ENCODE measurements at regions not wholly inside any gene's neighbourhood (a gene's known extent, or its start where the extent isn't known, plus 50 kb on each side); places are given as distances from the start of the nearest gene placed in this dataset.

DNA sequence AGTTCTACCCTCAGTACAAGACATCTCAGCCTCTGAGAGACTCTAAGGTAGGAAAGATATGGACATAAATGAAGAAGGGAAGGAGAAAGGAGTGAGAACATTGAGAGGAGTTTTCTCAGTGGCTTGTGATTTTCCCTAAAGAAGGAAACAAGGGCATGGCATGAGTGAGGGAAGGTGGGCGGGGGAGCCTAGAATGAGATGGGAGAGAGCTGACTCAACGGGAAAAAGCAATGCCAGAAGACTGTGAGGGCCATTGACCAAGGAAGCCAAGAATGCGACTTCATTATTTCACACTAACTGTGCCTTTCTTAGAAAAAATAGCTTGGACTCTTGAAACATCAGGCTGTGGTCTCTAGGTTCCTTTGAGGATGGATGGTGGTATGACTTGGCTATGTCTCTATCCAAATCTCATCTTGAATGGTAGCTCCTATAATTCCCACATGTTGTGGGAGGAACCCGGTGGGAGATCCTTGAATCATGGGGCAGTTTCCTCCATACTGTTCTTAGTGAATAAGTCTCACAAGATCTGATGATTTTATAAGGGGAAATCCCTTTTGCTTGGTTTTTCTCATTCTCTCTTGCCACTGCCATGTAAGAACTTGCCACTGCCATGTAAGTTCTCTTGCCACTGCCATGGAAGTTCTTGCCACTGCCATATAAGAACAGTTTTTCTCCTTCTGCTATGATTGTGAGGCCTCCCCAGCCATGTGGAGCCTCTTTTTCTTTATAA is 279.6 kb downstream of the NUAK1 start:
- Mint-ChIP-seq H3K4me1 (no peaks in the 10 kb centered on the region), H3K4me3 (no peak overlapping the region), H3K27me3 (peaks cover 3 to 23% (median 12%) of the 10 kb centered on the region in 5 donors), H3K36me3 (no peaks in the 10 kb centered on the region), H3K27ac (no peak overlapping the region), H3K9me3 (peaks cover 0 to 20% (median 0%) of the 10 kb centered on the region in 9 donors)
- ATAC-seq (no peak), DNase-seq (no peak)
- POLR2A ChIA-PET: no interaction called here

DNA sequence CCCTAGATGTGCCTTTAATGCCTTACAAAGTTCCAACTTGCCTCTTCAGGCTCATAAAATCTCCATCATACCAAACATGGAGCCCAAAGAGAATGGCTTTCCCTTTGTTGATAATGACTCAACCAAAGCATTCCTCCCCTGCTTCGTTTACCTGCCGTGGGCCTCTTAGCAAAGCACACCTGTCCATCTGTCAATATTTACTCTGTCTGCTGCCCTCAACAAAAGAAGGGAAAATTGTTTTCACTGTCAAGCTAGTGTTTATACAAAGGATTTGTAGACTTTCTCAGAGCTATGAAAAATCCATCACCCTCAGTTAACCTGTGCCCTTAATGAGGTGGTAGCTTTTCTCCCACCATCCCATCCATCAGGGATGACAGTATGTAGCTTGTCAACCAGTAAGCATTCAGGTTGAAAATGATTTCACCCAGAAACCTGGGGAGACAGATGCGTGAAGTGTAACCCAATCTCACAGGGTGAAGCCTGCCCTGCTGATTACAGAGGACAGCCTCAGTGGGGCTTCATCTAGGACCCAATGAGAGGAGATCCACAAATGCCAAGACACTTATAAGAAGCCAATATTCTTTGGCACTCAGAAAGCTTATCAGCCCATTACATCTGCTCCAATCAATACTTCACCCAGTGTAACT is 278.1 kb downstream of the NUAK1 start:
- H3K9me3 Mint-ChIP-seq: peaks cover 0 to 20% (median 0%) of the 10 kb centered on the region in 9 donors
- POLR2A ChIA-PET: no interaction called here
- H3K27ac Mint-ChIP-seq: peak overlapping the region in 1 of 10 donors; percentile 7
- no peaks in the 10 kb centered on the region for H3K36me3 Mint-ChIP-seq
- H3K4me3 Mint-ChIP-seq: no peak overlapping the region
- H3K27me3 Mint-ChIP-seq: peaks cover 3 to 25% (median 9%) of the 10 kb centered on the region in 5 donors
- ATAC-seq (no peak), DNase-seq (no peak)
- H3K4me1 Mint-ChIP-seq: no peaks in the 10 kb centered on the region

DNA sequence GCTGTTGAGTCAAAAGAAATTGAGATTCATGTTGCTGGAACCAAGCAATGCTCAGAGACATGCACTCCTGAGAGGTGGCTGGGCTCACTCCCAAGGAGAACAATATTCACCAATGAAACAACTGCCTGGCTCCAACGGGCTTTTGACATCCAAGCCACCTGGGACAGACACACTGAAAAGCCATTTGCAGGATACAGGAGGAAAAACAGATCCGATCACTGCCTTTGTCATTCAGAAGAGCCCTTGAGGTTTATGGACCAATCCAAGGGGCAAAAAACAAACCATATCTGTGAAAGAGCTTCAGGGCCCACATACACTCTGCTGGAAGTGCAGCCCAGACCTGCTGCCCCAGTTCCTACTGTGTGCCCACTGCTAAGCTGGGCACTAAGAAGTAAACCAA is 277.5 kb downstream of the NUAK1 start:
- Mint-ChIP-seq H3K36me3 (no peaks in the 10 kb centered on the region), H3K9me3 (peaks cover 0 to 20% (median 0%) of the 10 kb centered on the region in 9 donors), H3K4me1 (no peaks in the 10 kb centered on the region), H3K27ac (no peak overlapping the region), H3K27me3 (peaks cover 3 to 24% (median 9%) of the 10 kb centered on the region in 5 donors), H3K4me3 (no peak overlapping the region)
- DNase-seq: no peak
- POLR2A ChIA-PET: no interaction called here
- ATAC-seq: no peak

DNA sequence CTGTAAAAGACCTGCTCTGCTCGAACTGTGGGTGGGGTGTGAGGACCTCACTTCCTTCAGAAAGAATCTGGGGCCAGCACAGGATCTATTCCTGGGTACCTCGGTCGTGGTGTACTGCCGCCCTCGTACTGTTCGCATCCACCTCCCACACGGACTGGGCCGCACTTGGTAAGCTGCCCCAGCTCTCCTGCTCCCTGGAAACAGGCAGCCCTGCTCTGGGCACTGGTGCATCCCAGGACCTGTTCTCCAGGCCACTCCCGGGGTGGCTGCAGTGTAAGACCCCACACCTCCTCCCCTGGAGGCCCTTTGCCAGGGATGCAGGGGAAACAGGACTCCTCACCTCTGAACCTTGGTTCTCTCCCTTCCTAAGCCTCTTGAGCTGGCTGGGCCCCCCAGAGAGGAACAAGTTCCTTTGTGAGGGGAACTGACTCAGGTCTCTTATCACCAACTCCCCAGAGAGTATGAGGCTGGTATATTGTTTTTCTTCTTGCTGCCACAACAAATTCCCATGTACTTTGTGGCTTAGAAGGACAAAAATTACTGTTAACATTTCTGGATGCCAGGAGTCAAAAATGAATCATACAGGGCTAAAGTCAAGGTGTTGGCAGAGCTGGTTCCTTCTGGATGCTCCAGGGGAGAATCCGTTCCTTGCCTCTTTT is 276.5 kb downstream of the NUAK1 start:
- POLR2A ChIA-PET: no interaction called here
- Mint-ChIP-seq H3K27ac (no peak overlapping the region), H3K36me3 (no peaks in the 10 kb centered on the region), H3K4me3 (no peak overlapping the region), H3K27me3 (peaks cover 0 to 24% (median 5%) of the 10 kb centered on the region in 5 donors), H3K4me1 (no peaks in the 10 kb centered on the region), H3K9me3 (peaks cover 0 to 11% (median 0%) of the 10 kb centered on the region in 9 donors)
- ATAC-seq (no peak), DNase-seq (no peak)

DNA sequence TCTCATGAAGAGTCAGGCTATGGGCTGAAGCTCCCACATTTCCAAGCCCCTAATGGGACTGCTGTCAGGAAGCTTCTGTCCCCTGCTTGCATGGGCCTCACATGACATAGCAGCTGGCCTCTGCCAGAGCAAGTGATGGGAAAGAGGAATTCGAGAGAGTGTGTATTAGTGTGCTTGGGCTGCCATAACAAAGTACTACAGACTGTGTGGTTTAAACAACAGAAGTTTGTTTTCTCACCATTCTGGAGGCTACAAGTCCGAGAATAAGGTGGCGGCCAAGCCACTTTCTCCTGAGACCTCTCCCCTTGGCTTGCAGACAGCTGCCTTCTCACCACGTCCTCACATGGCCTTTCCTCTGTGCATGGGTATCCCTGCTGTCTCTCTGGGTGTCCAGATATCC is 274.4 kb downstream of the NUAK1 start:
- Mint-ChIP-seq H3K27me3 (peaks cover 0 to 24% (median 5%) of the 10 kb centered on the region in 5 donors), H3K27ac (no peak overlapping the region), H3K36me3 (no peaks in the 10 kb centered on the region), H3K9me3 (peaks cover 0 to 10% (median 0%) of the 10 kb centered on the region in 9 donors), H3K4me3 (no peak overlapping the region), H3K4me1 (no peaks in the 10 kb centered on the region)
- POLR2A ChIA-PET: no interaction called here
- no peak for ATAC-seq
- DNase-seq: no peak

DNA sequence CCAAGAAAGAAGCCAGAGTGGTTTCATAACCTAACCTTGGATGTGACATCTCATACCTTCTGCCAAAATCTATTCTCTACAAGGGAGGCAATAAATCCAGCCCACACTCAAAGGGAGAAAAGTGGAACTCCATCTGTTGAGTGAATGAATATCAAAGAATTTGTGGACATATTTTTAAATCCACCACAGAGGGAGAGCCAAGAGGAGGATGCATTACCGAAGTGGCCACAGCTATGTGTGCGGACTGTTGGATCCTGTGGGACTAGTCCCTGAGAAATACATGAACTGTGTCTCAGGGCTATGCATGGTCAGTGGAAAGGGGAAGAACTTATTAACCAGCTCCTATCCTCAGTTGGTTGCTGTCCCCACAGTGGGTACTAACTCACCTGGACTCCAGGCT is 273.9 kb downstream of the NUAK1 start:
- POLR2A ChIA-PET: no interaction called here
- Mint-ChIP-seq H3K27ac (no peak overlapping the region), H3K4me3 (no peak overlapping the region), H3K9me3 (peaks cover 0 to 10% (median 0%) of the 10 kb centered on the region in 9 donors), H3K36me3 (no peaks in the 10 kb centered on the region), H3K27me3 (peaks cover 0 to 27% (median 3%) of the 10 kb centered on the region in 5 donors), H3K4me1 (no peaks in the 10 kb centered on the region)
- DNase-seq (no peak), ATAC-seq (no peak)

DNA sequence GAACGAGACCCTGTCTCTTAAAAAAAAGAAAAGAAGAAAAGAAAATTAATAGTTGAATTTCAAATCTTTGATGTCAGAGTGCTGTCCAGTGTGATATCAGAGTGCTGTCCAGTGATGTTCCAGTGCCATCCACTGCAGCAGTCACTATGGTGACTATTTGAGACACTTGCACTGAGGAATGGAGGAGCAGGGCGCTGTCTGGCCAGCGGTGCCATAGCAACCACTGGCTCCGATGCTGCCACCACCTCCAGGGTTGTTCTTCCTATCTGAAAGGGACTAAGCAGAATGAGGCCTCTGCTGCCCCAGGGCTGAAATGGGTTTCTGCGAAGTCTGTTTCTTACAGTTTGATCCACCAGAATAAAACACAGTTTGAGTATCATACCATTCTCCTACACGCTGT is 272.9 kb downstream of the NUAK1 start:
- no peaks in the 10 kb centered on the region for H3K36me3 Mint-ChIP-seq
- peaks cover 2 to 37% (median 3%) of the 10 kb centered on the region in 5 donors for H3K27me3 Mint-ChIP-seq
- POLR2A ChIA-PET: no interaction called here
- H3K27ac Mint-ChIP-seq: no peak overlapping the region
- ATAC-seq (no peak), DNase-seq (no peak)
- peaks cover 0 to 10% (median 1%) of the 10 kb centered on the region in 9 donors for H3K9me3 Mint-ChIP-seq
- H3K4me3 Mint-ChIP-seq: no peak overlapping the region
- H3K4me1 Mint-ChIP-seq: no peaks in the 10 kb centered on the region

DNA sequence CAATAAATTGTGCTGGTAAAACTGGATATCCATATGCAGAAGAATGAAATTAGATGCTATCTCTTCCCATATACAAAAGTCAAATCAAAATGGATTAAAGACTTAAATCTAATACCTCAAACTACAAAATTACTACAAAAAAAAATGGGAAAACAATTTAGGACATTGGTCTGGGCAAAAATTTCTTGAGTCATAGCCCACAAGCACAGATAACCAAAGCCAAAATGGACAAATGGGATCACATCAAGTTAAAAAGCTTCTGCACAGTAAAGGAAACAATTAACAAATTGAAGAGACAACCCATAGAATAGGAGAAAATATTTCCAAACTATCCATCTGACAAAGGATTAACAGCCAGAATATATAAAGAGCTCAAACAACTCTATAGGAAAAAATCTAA is 264.6 kb downstream of the NUAK1 start:
- no peak for DNase-seq
- no peaks in the 10 kb centered on the region for H3K4me1 Mint-ChIP-seq
- H3K27ac Mint-ChIP-seq: no peak overlapping the region
- H3K27me3 Mint-ChIP-seq: peaks cover 2 to 13% (median 6%) of the 10 kb centered on the region in 5 donors
- H3K9me3 Mint-ChIP-seq: peaks cover 0 to 16% (median 0%) of the 10 kb centered on the region in 9 donors
- H3K36me3 Mint-ChIP-seq: no peaks in the 10 kb centered on the region
- POLR2A ChIA-PET: no interaction called here
- ATAC-seq: no peak
- no peak overlapping the region for H3K4me3 Mint-ChIP-seq

DNA sequence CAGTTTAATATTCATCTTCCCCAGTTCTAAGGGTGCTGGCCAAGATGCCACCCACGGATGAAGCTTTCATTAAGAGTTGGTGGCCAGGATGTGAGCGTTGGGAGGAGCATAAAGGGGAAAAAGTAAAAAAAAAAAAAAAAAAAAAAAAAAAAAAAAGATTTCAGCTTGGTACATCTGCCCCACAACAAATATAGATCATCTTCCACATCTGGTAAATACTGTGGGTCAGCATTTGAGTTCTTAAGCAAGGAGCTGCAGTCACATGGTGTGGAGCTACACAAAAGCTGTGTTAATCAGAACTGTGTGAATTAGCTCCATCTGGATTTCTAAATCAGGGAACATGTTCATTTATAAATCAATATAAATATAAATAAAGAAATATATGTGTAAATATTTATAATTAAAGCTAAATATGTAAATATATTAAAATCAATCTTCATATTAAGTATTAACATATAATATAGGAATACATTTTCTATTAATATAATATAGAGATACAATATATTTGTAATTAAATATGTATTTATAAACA is 262.3 kb downstream of the NUAK1 start:
- H3K27ac Mint-ChIP-seq: no peak overlapping the region
- no peak overlapping the region for H3K4me3 Mint-ChIP-seq
- no peaks in the 10 kb centered on the region for H3K4me1 Mint-ChIP-seq
- DNase-seq (no peak), ATAC-seq (no peak)
- H3K27me3 Mint-ChIP-seq: peaks cover 0 to 4% (median 0%) of the 10 kb centered on the region in 5 donors
- H3K9me3 Mint-ChIP-seq: peaks cover 0 to 7% (median 0%) of the 10 kb centered on the region in 9 donors
- POLR2A ChIA-PET: no interaction called here
- no peaks in the 10 kb centered on the region for H3K36me3 Mint-ChIP-seq

DNA sequence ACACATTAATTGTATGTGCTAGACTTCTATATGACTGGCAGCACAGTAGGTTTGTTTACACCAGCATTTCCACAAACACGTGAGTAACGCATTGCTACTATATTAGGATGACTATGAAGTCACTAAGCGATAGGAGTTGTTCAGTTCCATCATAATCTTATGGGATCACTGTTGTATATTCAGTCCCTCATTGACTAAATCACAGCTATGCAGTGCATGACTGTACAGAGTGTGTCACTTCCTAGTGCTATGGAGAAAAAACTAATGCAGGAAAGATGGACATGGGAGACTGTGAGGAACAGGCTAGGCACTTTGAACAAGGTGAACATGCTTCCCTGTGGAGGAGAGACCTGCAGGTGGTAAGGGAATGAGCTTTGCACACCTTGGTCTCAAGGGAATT is 259.8 kb downstream of the NUAK1 start:
- no peak overlapping the region for H3K27ac Mint-ChIP-seq
- POLR2A ChIA-PET: no interaction called here
- H3K4me1 Mint-ChIP-seq: no peaks in the 10 kb centered on the region
- ATAC-seq: no peak
- H3K27me3 Mint-ChIP-seq: peaks cover 0 to 5% (median under 1%) of the 10 kb centered on the region in 5 donors
- no peak overlapping the region for H3K4me3 Mint-ChIP-seq
- H3K36me3 Mint-ChIP-seq: no peaks in the 10 kb centered on the region
- H3K9me3 Mint-ChIP-seq: peaks cover 0 to 7% (median 0%) of the 10 kb centered on the region in 9 donors
- no peak for DNase-seq

DNA sequence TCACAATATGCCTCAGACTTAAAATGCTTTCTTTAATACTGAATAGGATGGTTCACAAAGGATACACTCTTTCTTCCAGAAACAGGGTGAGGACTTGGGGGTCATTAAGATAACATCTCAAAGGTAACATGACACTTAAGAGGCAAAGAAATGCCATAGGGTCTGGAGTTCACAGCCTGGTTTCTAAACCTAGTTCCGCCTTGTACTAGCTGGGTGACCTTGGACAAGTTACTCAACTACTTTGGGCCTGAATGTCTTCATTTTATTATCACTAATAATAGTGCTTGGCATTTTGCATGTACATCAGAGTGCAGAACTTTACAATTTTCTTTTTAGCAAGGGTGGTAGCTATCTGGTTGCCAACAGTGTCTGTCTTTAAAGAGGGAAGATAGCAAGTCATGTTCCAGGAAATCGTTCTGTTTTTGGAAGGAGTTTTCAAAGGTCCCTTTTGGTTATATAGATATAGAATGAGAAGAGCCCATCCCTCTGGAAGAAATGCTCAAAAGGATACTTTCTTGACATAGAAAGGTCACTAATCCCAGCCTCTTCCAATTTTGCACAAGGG is 257.8 kb downstream of the NUAK1 start:
- no peak for DNase-seq
- no peaks in the 10 kb centered on the region for H3K36me3 Mint-ChIP-seq
- H3K27me3 Mint-ChIP-seq: peaks cover 0 to 8% (median 5%) of the 10 kb centered on the region in 5 donors
- H3K9me3 Mint-ChIP-seq: no peaks in the 10 kb centered on the region
- H3K4me1 Mint-ChIP-seq: no peaks in the 10 kb centered on the region
- POLR2A ChIA-PET: no interaction called here
- ATAC-seq: no peak
- no peak overlapping the region for H3K27ac Mint-ChIP-seq
- H3K4me3 Mint-ChIP-seq: no peak overlapping the region

DNA sequence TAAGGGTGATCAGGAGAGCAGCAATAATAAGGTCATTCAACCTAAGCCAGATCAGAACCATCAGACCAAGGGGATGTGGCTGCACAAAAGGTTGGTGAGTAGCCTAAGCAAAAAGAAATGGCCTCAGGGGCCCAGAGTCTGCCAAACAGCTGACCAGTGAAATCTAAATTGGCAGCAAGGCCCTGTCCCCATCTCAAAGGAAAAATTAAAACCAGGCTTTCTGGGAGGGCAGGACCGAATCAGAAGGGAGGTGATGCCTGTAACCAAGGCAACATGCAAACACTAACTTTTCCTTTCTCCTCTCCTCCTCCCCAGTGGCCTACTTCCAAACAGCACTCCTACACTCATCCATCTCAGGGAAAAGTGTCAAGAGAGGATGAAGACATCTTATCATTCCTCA is 256.4 kb downstream of the NUAK1 start:
- POLR2A ChIA-PET: no interaction called here
- Mint-ChIP-seq H3K4me3 (no peak overlapping the region), H3K27ac (no peak overlapping the region), H3K36me3 (no peaks in the 10 kb centered on the region), H3K4me1 (no peaks in the 10 kb centered on the region), H3K27me3 (peaks cover 2 to 8% (median 5%) of the 10 kb centered on the region in 5 donors), H3K9me3 (peaks cover 0 to 3% (median 0%) of the 10 kb centered on the region in 9 donors)
- DNase-seq (no peak), ATAC-seq (no peak)

DNA sequence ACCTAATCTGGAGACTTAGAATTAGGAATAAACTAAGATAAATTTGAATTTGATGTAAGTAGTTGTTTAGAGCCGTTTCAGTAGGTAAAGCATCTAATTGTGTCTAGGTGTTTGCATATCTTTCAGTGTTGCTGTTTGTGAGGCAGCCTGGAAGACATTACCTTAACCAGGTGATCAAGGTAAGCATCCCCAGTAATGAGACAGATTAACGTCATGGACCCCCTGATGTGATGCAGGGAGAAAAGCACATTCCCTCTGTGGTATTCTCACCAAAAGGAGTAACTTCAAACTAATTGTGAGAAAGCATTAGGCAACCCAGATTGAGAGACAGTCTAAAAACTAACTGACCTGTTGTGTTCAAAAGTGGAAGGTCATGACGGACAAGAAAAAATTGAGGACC is 251.6 kb downstream of the NUAK1 start:
- ATAC-seq (no peak), DNase-seq (no peak)
- H3K9me3 Mint-ChIP-seq: peaks cover 0 to 5% (median 0%) of the 10 kb centered on the region in 9 donors
- no peaks in the 10 kb centered on the region for H3K4me1 Mint-ChIP-seq
- POLR2A ChIA-PET: no interaction called here
- H3K36me3 Mint-ChIP-seq: no peaks in the 10 kb centered on the region
- H3K4me3 Mint-ChIP-seq: no peak overlapping the region
- no peak overlapping the region for H3K27ac Mint-ChIP-seq
- peaks cover 0 to 8% (median 4%) of the 10 kb centered on the region in 5 donors for H3K27me3 Mint-ChIP-seq
